HG02885 (cell line): ENCODE measurements at regions not wholly inside any gene's neighbourhood (a gene's known extent, or its start where the extent isn't known, plus 50 kb on each side); places are given as distances from the start of the nearest gene placed in this dataset.

Source experiments
- ATAC-seq: cut with Tn5 transposase; IDR thresholded peaks from one replicate; pipeline ENCODE4 v1.9.1; 2021; ENCODE audit warnings: mild to moderate bottlenecking; ENCODE audit not compliant: unreplicated experiment, poor library complexity

DNA sequence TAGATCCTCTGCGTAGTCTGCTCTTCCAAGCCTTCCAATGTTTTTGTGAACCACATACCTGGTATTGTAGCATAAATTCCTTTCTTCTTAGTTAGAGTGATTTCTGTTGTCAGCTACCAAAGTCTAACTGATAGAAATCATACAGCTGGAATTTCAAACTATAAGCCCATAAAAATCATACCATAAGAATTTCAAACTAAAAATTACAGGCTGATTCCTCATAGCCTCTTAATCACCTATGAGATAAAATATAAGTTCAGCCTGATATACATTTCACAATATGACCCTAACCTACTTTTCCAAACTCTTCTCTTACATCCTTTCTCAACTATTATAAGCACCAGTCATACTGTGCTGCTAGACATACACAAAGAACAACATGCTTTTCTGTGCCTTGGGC is 64.8 kb downstream of the PTHLH start:
- ATAC-seq = no peak

DNA sequence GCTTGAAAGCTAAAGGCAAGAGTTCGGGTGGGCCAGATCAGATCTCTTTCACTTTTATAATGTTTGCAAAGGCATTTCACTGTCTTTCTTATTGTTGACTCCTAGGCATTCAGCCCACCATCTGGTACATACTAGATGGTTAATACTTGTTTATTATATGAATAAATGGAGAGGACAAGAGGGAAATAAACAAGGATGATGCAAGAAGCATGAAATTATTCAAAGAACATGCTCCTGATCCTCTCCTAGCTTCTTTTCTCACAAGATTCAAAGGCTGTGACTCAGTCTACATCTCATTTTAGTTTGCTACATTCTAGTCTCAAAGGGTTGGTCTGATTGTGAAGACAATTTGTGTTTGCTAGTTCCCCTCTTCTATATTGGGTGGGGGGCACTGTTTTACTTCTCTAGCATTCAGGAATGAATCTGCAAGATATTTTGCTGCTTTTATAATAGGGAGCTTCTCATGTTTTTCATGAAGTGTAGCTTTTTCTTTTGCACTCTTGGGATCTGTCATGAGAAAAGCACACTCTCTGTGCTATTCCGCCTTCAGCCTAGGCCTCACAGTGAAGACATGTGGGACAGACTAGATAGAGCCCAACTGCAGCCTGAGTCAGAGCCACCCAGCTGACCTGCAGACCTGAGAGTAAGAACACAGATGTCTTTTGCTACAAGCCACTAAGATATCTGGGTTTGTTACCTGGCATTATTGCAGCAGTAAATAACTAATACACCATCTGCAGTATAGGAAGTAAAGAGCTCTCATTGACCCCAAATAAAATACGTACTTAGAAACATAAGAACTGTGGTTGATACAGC is 65.7 kb downstream of the PTHLH start:
- no peak for ATAC-seq

DNA sequence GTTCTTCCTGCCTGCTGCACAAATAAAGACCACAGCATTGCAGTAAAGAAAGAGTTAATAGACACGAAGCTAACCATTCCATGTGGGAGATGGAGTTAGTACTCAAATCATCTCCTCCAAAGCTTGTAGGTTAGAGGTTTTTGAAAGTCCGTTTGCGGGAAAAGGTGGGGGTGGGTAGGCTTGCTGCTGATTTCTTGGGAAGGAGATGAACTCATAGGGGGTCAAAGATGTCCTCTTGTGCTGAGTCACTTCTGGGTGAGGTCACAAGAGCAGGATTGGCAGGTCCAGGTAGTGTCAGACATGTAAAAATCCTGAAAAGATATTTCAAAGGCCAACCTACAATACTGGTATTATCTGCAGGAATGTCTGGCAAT is 66.4 kb downstream of the PTHLH start:
- no peak for ATAC-seq

DNA sequence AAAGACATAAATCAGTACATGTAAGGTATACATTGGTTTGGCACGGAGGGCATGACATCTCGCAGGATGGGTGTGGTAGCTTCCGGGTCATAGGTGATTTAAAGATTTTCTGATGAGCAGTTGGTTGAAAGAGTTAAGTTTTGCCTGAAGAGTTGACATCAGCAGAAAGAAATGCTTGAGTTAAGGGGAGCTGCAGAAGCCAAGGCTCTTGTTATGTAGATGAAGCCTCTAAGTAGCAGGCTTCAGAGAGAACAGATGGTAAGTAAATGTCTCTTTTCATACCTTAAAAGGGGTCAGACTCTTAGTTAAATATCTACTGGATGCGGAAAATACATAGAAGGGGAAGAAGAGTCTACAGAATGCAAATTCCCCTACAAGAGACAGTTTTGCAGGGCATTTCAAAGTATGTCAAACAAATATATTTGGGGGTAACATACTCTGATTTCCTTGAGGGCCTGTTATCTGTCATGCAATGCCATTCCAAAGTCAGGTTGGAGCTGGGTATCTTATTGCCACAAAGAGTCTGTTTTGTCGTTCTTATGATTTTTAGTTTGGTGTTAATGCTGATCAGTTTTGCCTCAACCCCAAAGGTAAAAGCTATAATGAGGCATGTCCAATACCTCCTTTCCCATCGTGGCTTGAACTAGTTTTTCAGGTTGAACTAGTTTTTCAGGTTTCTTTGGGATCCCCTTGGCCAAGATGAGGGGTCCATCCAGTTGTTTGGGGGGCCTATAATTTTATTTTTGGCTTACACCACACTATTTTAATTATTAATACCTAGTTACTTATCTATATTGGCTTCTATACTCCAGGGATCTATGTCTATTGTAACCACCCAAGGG is 67.0 kb downstream of the PTHLH start:
- no peak for ATAC-seq

DNA sequence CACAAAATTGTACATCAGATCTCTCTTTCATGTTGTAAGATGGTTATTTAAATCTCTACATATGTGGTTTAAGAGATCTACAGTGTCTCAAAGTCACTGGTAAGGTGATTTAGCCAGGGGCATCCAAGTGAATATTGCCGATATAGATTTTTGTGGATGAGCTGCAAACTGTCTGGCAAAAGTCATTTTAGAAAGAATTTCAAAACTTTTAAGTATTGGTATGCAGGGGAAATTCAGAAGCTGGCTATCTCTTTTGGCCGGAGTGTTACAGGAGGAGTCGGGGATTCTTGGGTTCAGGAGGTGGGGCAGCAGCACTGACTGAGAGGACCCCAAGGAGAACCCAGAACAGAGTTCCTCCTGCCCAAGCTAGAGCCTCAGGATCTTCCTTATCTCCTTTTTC is 69.9 kb downstream of the PTHLH start:
- no peak for ATAC-seq

DNA sequence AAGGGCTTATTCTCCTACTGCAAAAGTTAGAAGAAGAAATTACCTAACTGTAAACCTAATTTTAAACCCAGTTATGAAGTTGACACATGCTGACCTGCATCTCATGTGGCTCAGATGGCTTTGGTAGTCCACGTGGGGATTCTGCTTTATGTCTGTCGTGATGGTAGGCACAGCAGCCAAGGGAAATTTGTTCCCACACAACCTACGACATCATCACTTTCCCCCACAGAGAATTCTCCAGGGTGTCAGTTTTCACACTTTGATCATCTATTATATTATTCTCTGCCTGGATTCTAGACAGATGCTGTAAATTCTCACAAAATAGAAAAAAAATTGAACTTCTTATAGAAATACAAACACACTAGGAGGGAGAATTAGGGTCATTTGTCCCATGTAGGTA is 70.6 kb downstream of the PTHLH start:
- ATAC-seq = no peak

DNA sequence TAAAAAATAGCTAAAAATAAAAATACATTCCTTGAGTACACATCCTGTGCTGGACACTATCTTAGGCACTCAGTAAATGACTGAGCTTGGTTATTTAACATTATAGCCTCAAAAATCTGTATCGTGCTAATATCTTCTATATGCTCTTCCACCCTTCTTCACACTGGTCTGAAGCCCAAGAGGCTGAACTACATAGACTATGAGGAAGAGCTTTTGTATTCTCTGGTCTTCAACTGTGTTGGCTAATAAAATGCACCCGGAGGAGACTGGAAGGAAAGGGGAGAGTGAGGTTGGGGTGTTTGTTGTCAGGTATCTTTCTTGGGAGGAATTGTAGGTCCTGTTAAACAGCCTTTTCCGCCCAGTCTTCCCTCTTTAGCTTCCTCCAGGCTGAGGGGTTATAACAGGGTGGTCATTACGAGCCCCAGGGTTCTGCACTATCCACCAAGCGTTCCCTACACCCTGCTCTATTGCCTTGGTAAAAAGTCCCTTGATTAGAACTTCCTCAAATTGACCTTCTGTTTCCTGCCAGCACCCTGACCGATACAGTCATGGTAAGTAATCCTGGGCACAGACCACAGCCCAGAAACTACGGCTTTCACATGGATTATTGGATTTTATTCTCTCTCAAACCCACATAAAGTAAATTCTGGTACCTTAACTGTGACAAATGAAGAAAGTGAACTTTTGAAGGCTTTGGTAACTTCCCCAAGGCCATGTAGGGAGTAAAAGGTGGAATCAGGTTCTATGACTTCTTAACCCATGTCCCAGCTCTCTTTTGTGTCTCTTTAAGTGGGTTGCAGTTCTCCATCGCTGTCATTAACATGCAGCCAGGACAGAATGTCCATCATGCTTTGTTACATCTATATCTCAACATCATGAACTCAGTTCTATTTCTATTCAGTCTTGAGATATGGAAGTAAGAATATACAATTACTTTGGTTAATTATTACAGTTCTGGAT is 71.3 kb downstream of the PTHLH start:
- ATAC-seq = peak; percentile 65

DNA sequence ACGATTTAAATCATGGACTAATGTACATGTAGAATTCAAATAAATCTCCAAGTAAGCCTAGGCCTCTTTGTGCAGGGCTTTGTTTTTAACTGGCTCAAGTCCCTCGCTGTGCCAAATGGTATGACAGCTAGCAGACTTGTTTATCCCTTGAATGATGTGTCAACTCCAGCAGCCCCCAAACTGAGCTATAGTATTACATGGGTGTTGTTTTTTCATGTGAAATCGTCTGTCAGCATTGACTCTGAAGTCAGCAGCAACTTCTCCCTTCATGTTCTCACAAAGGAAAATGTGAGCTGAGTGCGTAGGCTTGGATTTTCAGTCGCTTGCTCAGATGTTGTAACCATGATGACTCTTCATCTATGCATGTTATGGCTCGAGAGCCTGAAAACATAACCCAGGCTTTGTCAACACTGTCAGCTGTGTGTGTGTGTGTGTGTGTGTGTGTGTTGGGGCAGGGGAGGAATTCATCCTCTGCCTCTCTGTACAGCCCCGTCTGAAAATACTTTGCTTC is 73.3 kb downstream of the PTHLH start:
- ATAC-seq = no peak

DNA sequence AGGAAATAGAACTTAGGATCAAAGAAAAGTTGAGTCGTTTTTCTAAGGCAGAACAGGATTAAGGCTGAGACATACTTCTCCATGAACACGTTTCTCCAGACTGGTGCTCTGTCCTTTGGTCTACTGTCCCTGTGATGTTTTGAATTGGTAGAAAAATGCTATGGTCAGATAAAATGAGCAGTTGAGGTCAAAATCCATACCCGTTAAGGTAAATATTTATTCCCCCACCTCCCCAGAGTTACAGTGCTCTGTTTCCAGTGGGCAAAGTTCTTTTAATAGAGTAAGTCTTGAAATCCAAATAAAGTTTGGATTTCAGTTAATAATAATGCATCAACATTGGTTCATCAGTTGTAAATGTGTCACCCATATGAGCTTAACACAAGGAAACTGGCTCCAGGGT is 74.5 kb downstream of the PTHLH start:
- no peak for ATAC-seq

DNA sequence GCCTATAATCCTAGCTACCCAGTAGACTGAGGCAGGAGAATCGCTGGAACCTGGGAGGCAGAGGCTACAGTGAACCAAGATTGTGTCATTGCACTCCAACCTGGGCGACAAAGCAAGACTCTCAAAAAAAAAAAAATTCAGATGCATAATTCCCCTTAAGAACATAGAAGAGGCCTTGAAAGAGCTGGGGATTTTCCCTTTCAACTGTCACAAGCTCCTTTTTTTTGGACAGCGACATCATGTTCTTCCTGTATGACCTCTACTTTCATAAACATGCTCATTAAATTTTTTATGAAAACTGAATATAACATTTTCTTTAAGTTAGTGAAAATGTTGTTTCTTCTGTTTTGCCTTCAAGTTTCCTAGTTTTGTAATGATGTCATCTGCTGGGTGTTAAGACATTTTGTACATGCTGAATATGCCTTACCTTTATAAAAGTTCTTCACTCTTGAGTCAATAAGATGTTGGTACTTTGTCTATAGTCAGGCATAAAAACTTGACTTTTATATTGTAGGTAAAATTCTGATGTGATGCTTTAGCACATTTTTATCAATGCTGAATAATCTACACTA is 76.0 kb downstream of the PTHLH start:
- peak; percentile 68 for ATAC-seq

DNA sequence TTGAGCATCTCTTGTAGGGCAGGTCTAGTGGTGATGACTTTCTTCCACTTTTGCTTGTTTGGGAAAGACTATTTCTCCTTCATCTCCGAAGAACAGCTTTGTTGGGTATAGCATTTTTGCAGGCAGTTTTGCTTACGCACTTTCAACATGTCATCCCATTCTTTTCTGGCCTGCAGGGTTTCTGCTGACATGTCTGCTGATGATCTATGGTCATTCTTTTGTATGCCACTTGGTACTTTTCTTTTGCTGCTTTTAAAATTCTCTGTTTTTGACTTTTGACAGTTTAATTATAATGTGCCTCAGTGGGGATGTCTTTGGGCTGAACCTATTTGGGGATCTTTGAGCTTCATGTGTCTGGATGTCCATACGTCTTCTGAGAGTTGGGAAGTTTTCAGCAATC is 78.2 kb downstream of the PTHLH start:
- no peak for ATAC-seq

DNA sequence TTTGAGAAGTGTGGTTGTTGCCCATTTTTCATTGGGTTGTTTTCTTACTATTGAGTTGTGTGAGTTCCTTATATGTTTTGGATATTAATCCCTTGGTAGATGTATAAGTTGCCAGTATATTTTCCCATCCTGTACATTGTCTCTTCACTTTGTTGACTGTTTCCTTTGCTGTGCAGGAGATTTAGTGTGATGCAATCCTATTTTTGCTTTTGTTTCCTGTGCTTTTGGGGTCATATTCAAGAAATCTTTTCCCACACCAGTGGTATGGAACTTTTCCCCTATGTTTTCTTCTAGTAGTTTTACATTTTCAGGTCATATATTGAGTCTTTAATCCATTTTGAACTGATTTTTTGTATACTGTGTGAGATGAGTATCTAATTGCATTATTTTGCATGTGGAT is 92.8 kb downstream of the PTHLH start:
- no peak for ATAC-seq

DNA sequence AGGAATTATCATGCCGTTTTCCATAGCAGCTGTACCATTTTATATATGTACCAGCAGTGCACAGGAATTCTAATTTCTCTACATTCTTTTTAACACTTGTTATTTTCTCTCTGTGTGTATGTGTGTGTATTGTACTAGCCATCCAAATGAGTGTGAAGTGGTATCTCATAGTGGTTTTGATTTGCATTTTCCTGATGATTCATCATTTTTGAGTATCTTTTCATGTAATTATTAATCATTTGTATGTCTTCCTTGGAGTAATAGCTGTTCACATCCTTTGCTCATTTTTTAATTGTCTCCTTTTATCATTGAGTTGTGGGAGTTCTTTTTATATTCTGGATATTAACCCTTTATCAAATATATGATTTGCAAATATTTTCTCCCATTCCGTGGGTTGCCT is 95.6 kb upstream of the MANSC4 start:
- no peak for ATAC-seq

DNA sequence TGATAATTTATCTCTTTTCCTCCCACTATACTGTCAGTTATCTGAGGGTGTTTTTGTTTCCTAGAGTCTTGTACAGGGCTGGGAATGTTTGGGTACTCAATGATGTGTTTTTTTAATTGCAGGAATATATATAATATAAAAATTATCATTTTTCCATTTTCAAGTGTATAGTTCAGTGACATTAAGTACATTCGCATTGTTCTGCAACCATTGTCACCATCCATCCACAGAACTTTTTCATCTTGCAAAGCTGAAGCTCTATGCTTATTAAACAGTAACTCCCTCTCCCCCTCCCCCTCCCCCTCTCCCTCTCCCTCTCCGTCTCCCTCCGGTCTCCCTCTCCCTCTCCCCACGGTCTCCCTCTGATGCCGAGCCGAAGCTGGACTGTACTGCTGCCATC is 93.0 kb upstream of the MANSC4 start:
- no peak for ATAC-seq

DNA sequence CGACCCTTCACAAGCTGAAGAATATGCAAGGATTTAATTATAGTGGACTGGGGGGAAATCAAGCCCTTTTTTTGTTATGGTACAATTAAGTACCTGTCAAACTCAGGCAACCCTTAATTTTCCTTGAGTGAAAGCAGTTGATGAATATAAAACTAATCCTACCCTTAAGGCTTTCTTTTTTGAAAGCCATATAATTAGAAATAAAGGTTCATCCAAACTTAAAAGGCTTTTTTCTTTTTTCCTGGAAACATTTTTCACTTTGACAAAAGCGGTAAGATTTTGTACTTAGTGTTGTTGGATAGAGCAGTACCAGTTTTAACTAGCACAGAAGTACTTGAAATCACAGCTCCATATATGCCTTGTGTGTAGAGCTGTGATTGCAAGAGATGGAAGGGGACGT is 91.9 kb upstream of the MANSC4 start:
- no peak for ATAC-seq

DNA sequence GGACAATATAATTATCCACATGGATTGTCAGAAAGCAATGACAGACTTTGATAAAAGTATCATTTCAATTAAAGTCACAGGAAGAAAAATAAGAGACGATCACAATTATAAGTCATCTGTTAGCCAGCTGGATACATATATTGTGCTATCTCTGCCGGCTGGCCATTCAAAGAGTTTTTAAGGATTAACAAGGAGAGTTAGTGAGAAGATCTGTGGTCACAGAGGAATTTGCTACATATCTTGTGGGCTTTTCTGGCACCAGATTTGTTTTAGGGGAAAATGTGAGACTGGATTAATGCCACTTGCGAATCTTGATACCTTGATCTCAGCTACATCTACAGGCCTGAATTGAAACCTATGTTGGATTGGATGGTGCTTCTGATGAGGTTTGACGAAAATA is 90.9 kb upstream of the MANSC4 start:
- no peak for ATAC-seq

DNA sequence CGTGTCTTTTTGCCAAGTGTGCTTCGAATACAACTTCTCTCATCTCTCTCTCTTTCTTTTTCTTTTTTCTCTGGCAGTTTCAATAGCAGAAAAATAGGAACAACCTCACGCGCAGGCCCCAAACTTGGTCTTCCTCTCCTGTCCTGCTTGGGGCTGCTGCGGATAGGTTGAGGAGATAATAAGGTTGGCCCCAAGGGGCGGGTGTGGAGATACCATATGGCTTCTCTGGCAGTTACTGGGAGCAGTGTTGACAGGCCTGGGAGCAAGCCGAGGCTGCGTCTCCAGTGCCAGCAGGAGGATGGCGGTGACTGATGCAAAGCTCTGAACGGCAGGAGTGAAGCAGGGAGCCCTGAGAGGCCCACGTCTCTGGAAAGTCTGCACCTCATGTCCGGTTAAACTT is 89.5 kb upstream of the MANSC4 start:
- ATAC-seq = no peak

DNA sequence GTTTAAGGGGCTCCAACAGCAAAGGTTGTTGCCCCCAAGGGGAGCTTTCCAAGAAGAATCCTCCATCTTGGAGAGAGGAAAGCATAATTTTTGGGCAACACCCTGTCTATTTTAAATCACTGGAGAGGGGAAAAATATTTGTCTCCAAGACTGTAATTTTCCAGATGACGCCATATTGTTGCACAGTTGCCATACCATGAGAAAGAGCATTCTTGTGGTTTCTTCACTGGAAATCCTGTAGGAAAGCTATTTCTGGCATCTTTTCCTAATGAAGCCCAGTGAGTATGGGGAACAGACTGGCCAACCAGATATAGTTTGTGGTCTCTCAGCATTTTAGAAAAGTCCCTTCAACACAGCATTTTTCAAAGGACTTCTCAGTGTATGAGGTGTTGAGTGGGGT is 88.1 kb upstream of the MANSC4 start:
- no peak for ATAC-seq

DNA sequence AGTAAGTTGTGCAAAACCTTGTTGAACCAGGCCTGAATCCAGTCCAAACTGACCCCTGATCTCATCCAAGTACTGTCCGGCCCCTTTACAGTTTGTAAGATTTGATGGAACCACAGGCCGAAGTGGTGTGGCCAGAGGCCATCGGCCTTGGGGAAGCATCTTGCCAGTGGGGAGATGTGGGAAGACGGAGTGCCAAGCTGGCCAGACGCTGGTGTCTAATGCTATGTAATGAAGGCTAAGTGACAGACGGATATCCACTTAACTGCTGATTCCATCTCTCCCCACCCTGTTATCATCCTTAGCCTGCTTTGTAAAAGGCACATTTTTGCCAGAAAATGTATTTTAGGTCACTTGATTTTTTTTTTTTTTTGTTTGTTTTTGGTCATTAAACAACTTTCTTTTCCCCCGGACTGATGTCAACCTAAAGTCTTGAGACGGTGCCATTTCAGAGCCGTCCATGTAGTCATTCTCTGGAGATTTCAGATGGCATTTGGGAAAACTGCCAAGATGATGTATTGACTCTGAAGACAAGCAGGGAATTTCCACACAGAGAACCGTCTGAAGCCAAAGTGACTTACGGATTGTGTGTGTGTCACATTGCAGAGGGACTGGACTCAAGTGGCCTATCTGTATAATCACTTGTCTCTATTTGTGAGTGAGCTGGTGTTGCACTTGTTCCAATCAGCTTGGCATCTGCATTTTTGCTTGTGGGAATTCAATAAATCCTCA is 86.5 kb upstream of the MANSC4 start:
- ATAC-seq = no peak

DNA sequence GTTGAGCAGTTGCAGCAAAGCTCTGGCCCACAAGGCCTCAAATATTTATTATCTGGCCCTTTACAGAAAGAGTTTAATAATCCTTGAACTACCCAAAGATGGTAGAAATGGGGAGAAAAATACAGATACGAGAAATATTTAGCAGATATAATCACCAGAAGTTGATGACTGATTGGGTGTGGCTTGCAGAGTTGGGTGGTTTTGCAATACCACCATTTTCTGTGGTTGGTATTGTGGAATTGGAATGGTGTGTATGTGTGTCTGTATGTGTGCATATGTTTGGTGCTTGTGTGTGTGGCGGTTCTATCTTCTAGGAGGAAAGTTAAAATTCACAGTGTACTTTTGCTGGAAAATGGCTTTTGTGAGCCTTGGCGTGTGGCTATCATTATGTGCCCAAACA is 85.4 kb upstream of the MANSC4 start:
- no peak for ATAC-seq
